Astrocyte (in vitro differentiated cells and primary cell): ENCODE measurements at regions not wholly inside any gene's neighbourhood (a gene's known extent, or its start where the extent isn't known, plus 50 kb on each side); places are given as distances from the start of the nearest gene placed in this dataset.

Experiments used
- DNase-seq: peaks from one replicate; pipeline ENCODE4 v3.0.0-alpha.2; 2010; ENCODE audit warnings: low read depth
- FAIRE-seq: peaks from 2 replicates; lab custom pipeline; 2011; peaks lifted over from hg19 to GRCh38; lab: Jason Lieb, UNC
- H2AFZ ChIP-seq: 2 replicates; pipeline ENCODE4 v1.6.0; 2012; ENCODE audit warnings: low read depth, low read length, inconsistent platforms
- H3K27ac ChIP-seq: 2 replicates; pipeline ENCODE4 v1.5.1; 2011; ENCODE audit warnings: low read depth, low read length, inconsistent platforms
- H3K27me3 ChIP-seq: 2 replicates; pipeline ENCODE4 v1.6.0; 2011; ENCODE audit warnings: low read length, inconsistent platforms; ENCODE audit not compliant: insufficient read depth
- H3K36me3 ChIP-seq: 2 replicates; pipeline ENCODE4 v1.5.1; 2011; ENCODE audit warnings: low read length, inconsistent platforms; ENCODE audit not compliant: insufficient read depth
- H3K4me1 ChIP-seq: 2 replicates; pipeline ENCODE4 v1.5.1; 2011; ENCODE audit warnings: low read length, inconsistent platforms; ENCODE audit not compliant: insufficient read depth
- H3K4me2 ChIP-seq: 2 replicates; pipeline ENCODE4 v1.6.0; 2012; ENCODE audit warnings: low read length, inconsistent platforms
- H3K4me3 ChIP-seq: 2 replicates; pipeline ENCODE4 v1.5.1; 2011; ENCODE audit warnings: low read depth, mild to moderate bottlenecking, low read length, inconsistent platforms; ENCODE audit not compliant: insufficient read depth
- H3K79me2 ChIP-seq: 2 replicates; pipeline ENCODE4 v1.6.0; 2012; ENCODE audit warnings: mild to moderate bottlenecking, low read length, inconsistent platforms; ENCODE audit not compliant: insufficient read depth
- H3K9ac ChIP-seq: 2 replicates; pipeline ENCODE4 v1.6.0; 2012; ENCODE audit warnings: mild to moderate bottlenecking, low read length, inconsistent platforms
- H3K9me3 ChIP-seq: 2 replicates; pipeline ENCODE4 v1.5.1; 2012; ENCODE audit warnings: low read depth, mild to moderate bottlenecking, low read length, inconsistent platforms; ENCODE audit not compliant: insufficient read depth
- H4K20me1 ChIP-seq: 2 replicates; pipeline ENCODE4 v1.6.0; 2012; ENCODE audit warnings: low read length, inconsistent platforms; ENCODE audit not compliant: insufficient read depth
- H3K27ac Mint-ChIP-seq: one replicate; pipeline ENCODE4 v1.8.0; 2021; ENCODE audit warnings: mild to moderate bottlenecking, mixed read lengths; ENCODE audit not compliant: unreplicated experiment
- H3K27me3 Mint-ChIP-seq: one replicate; pipeline ENCODE4 v1.8.0; 2021; ENCODE audit warnings: low read depth, mixed read lengths; ENCODE audit not compliant: unreplicated experiment
- H3K36me3 Mint-ChIP-seq: one replicate; pipeline ENCODE4 v1.8.0; 2021; ENCODE audit warnings: low read depth, mixed read lengths; ENCODE audit not compliant: unreplicated experiment
- H3K4me1 Mint-ChIP-seq: one replicate; pipeline ENCODE4 v1.8.0; 2021; ENCODE audit warnings: low read depth, mixed read lengths; ENCODE audit not compliant: unreplicated experiment
- H3K4me3 Mint-ChIP-seq: one replicate; pipeline ENCODE4 v1.8.0; 2021; ENCODE audit warnings: mild to moderate bottlenecking, moderate library complexity, mixed read lengths; ENCODE audit not compliant: unreplicated experiment
- H3K9me3 Mint-ChIP-seq: one replicate; pipeline ENCODE4 v1.8.0; 2021; ENCODE audit warnings: mild to moderate bottlenecking, mixed read lengths; ENCODE audit not compliant: unreplicated experiment
- EZH2 ChIP-seq: IDR thresholded peaks from 2 replicates; pipeline ENCODE4 v1.6.1; 2012; ENCODE audit warnings: mild to moderate bottlenecking, low read length, inconsistent platforms; ENCODE audit not compliant: insufficient read depth
- TF ChIP-seq, protein P1 (sequence below): IDR thresholded peaks from 2 replicates; pipeline ENCODE4 v1.5.1; 2011; ENCODE audit warnings: low read depth, mild to moderate bottlenecking, inconsistent platforms, low read length, moderate library complexity; ENCODE audit not compliant: insufficient read depth

GRCh38 chr10:113267619-113268562 is 285.0 kb upstream of the HABP2 start:
- H2AFZ ChIP-seq = no peak overlapping the region
- no peaks in the 10 kb centered on the region for H4K20me1 ChIP-seq
- H3K27me3 ChIP-seq = peaks cover 4% of the 10 kb centered on the region
- no peaks in the 10 kb centered on the region for H3K79me2 ChIP-seq
- Mint-ChIP-seq H3K36me3 (no peaks in the 10 kb centered on the region), H3K4me1 (no peaks in the 10 kb centered on the region), H3K27ac (no peak overlapping the region), H3K9me3 (peaks cover 2% of the 10 kb centered on the region), H3K4me3 (no peak overlapping the region), H3K27me3 (peaks cover 20% of the 10 kb centered on the region)
- H3K4me3 ChIP-seq = no peak overlapping the region
- no peak overlapping the region for H3K27ac ChIP-seq
- H3K4me1 ChIP-seq = peaks cover 8% of the 10 kb centered on the region
- DNase-seq (peak; percentile 38), FAIRE-seq (peak; percentile 75)
- no peaks in the 10 kb centered on the region for H3K36me3 ChIP-seq
- TF ChIP-seq EZH2 = no peak
- TF ChIP-seq, protein P1, sequence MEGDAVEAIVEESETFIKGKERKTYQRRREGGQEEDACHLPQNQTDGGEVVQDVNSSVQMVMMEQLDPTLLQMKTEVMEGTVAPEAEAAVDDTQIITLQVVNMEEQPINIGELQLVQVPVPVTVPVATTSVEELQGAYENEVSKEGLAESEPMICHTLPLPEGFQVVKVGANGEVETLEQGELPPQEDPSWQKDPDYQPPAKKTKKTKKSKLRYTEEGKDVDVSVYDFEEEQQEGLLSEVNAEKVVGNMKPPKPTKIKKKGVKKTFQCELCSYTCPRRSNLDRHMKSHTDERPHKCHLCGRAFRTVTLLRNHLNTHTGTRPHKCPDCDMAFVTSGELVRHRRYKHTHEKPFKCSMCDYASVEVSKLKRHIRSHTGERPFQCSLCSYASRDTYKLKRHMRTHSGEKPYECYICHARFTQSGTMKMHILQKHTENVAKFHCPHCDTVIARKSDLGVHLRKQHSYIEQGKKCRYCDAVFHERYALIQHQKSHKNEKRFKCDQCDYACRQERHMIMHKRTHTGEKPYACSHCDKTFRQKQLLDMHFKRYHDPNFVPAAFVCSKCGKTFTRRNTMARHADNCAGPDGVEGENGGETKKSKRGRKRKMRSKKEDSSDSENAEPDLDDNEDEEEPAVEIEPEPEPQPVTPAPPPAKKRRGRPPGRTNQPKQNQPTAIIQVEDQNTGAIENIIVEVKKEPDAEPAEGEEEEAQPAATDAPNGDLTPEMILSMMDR = no peak
- no peaks in the 10 kb centered on the region for H3K9me3 ChIP-seq
- no peak overlapping the region for H3K9ac ChIP-seq
- peak overlapping the region; percentile 17 for H3K4me2 ChIP-seq

DNA sequence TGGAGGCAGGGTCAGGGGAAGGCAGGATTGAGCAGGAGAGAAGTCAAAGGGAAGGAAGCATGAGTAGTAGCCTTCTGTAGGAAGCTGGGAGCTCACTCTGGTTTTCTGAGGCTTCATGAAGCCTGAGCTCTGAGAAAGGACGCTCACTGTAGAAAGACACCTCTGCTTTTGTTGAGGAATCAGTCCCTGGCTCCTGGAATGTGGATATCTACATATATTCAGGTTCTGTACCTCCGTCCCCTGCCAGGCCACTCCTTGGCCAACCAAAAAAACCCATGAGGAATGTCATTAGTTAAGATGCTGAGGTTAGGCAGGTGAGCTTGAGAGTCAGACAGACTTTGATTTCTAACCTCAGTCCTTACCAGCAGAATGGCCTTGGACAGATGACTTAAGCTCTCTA is 283.5 kb upstream of the HABP2 start:
- Histone ChIP-seq H2AFZ (no peak overlapping the region), H3K9me3 (no peaks in the 10 kb centered on the region), H3K27me3 (no peaks in the 10 kb centered on the region), H3K4me3 (no peak overlapping the region), H3K27ac (no peak overlapping the region), H3K9ac (no peak overlapping the region), H3K4me1 (peaks cover 19% of the 10 kb centered on the region), H3K79me2 (no peaks in the 10 kb centered on the region), H3K36me3 (no peaks in the 10 kb centered on the region), H4K20me1 (no peaks in the 10 kb centered on the region), H3K4me2 (no peak overlapping the region)
- Mint-ChIP-seq H3K4me3 (no peak overlapping the region), H3K27me3 (peaks cover 13% of the 10 kb centered on the region), H3K36me3 (no peaks in the 10 kb centered on the region), H3K27ac (no peak overlapping the region), H3K4me1 (no peaks in the 10 kb centered on the region), H3K9me3 (peaks cover 2% of the 10 kb centered on the region)
- FAIRE-seq = no peak
- DNase-seq = no peak
- TF ChIP-seq, protein P1 = no peak
- TF ChIP-seq EZH2 = no peak

DNA sequence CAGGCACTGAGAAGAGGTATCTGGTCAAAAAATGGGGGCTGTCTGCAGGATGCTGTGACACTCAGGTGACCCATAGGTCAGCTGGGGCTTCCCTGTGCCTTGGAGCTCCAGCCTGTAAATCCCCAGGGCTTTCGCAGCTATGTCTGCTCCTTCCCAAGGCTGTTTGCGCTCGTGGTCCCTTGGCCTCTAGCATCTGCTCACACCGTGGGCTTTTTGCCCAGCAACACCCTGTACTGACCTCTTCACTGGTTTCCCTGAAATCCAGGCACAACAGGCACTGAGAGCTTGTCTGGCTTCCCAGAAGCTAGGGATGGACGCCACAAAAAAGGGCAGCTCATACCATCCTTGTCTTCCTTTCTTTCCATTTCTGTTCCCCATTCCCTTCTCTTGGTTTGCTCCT is 280.3 kb upstream of the HABP2 start:
- no peak for DNase-seq
- Histone ChIP-seq H3K27ac (no peak overlapping the region), H3K9ac (no peak overlapping the region), H4K20me1 (no peaks in the 10 kb centered on the region), H3K27me3 (no peaks in the 10 kb centered on the region), H3K4me2 (no peak overlapping the region), H2AFZ (no peak overlapping the region), H3K4me1 (peaks cover 18% of the 10 kb centered on the region), H3K36me3 (no peaks in the 10 kb centered on the region), H3K79me2 (no peaks in the 10 kb centered on the region), H3K4me3 (no peak overlapping the region), H3K9me3 (no peaks in the 10 kb centered on the region)
- H3K9me3 Mint-ChIP-seq = peaks cover 14% of the 10 kb centered on the region
- no peak overlapping the region for H3K27ac Mint-ChIP-seq
- H3K4me1 Mint-ChIP-seq = no peaks in the 10 kb centered on the region
- no peak for TF ChIP-seq EZH2
- TF ChIP-seq, protein P1 = no peak
- H3K27me3 Mint-ChIP-seq = peaks cover 6% of the 10 kb centered on the region
- H3K4me3 Mint-ChIP-seq = no peak overlapping the region
- H3K36me3 Mint-ChIP-seq = no peaks in the 10 kb centered on the region
- FAIRE-seq = no peak
